Suprapubic skin (tissue), 4 donors: ENCODE measurements at regions not wholly inside any gene's neighbourhood (a gene's known extent, or its start where the extent isn't known, plus 50 kb on each side); places are given as distances from the start of the nearest gene placed in this dataset.

Experiments
- CTCF ChIP-seq, 2 donors: fragments of 200-600 bp in 1 of 2; fragments of 450-650 bp in 1 of 2; sonication (generic) in 1 of 2; IDR thresholded peaks; one replicate each; pipeline ENCODE4 v1.5.1; 2016 to 2019; ENCODE audit warnings: antibody characterized with exemption in 2 of 2, mild to moderate bottlenecking in 1 of 2, moderate library complexity in 1 of 2
- EP300 ChIP-seq: sonication (generic); formaldehyde crosslinking; IDR thresholded peaks from one replicate; pipeline ENCODE4 v1.6.1; 2017; ENCODE audit warnings: antibody characterized with exemption
- POLR2AphosphoS5 ChIP-seq, 3 donors: sonication (generic); formaldehyde crosslinking; IDR thresholded peaks; one replicate each; pipeline ENCODE4 v1.6.1; 2017; ENCODE audit warnings: antibody characterized with exemption in 3 of 3

- no peak for TF ChIP-seq CTCF (IDR thresholded peaks at IDR 0.05)
- no peak for TF ChIP-seq EP300
- no peak for TF ChIP-seq POLR2AphosphoS5 (IDR thresholded peaks at IDR 0.05)
Measured at GRCh38 chr20:57964011-57964862, 254.4 kb upstream of the PMEPA1 start.
